ENCODE measurements at regions not wholly inside any gene's neighbourhood (a gene's known extent, or its start where the extent isn't known, plus 50 kb on each side); places are given as distances from the start of the nearest gene placed in this dataset.

DNA sequence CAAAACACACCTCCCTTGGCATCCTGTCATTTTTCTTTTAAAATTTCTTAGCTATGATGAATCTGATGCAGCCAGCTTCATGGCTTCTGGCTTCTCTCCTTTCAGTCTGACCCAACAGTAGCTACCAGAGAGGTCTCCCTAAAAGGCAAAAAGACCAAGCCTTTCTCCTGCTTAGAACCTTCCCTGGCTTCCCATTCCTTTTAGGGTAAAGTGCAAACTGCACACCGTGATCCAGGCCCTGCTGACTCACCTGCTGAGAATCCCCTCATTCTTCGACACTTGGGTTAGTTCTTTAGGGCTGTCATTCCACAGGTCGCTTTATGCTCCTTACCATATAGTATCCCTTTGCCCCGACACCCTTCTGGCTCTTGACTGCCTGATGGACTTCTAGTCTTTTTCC lies 362.4 kb downstream of the MIAT start:
- H3K36me3 ChIP-seq = no peaks in the 10 kb centered on the region

DNA sequence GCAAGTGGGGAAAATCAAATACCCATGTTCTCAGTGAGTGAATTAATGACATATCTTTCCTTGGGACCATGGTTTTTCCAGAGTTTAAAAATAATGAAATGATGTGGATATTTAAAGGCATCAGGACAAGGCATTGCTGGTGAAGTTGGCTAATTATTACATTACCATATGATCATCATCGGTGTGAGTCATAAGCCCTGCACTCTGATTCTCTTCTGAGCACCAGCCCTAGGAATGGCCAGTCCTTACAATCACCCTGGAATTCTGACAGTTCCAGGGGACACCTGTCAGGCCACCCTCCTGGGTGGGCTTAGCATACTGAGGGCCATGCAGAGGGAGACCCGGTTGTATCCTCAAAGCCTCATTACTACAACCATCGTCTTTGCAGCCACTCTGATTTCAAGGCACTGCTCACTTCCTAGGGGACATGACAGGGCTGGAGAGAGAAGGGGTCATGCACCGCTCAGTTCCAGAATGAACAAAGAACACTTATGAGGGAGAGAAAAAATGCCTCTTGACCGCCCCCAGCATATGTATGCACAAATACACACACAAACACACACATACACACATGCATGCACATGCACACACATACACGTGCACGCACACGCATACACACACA lies 365.0 kb downstream of the MIAT start:
- TF ChIP-seq, protein P1, sequence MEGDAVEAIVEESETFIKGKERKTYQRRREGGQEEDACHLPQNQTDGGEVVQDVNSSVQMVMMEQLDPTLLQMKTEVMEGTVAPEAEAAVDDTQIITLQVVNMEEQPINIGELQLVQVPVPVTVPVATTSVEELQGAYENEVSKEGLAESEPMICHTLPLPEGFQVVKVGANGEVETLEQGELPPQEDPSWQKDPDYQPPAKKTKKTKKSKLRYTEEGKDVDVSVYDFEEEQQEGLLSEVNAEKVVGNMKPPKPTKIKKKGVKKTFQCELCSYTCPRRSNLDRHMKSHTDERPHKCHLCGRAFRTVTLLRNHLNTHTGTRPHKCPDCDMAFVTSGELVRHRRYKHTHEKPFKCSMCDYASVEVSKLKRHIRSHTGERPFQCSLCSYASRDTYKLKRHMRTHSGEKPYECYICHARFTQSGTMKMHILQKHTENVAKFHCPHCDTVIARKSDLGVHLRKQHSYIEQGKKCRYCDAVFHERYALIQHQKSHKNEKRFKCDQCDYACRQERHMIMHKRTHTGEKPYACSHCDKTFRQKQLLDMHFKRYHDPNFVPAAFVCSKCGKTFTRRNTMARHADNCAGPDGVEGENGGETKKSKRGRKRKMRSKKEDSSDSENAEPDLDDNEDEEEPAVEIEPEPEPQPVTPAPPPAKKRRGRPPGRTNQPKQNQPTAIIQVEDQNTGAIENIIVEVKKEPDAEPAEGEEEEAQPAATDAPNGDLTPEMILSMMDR (IDR thresholded peaks at IDR 0.05) = no peak
- Histone ChIP-seq H3K4me1 (ENCODE audit: control insufficient read depth in 1 of 2, insufficient read depth in 1 of 2, low read depth in 1 of 2, low read length in 1 of 2) (no peaks in the 10 kb centered on the region), H3K36me3 (no peaks in the 10 kb centered on the region), H3K9me3 (no peaks in the 10 kb centered on the region), H3K4me3 (ENCODE audit: low read depth in 1 of 2, low read length in 1 of 2) (no peak overlapping the region), H3K27ac (no peak overlapping the region), H3K27me3 (peaks cover 38% of the 10 kb centered on the region)

More for the DNA sequence above, 362.4 kb downstream of the MIAT start:
- H3K9me3 ChIP-seq = no peaks in the 10 kb centered on the region
- TF ChIP-seq, protein P1 (IDR thresholded peaks at IDR 0.05) = no peak
- no peaks in the 10 kb centered on the region for H3K4me1 ChIP-seq (ENCODE audit: control insufficient read depth in 1 of 2, insufficient read depth in 1 of 2, low read depth in 1 of 2, low read length in 1 of 2)
- no peak overlapping the region for H3K4me3 ChIP-seq (ENCODE audit: low read depth in 1 of 2, low read length in 1 of 2)
- no peak overlapping the region for H3K27ac ChIP-seq
- peaks cover 36% of the 10 kb centered on the region for H3K27me3 ChIP-seq

DNA sequence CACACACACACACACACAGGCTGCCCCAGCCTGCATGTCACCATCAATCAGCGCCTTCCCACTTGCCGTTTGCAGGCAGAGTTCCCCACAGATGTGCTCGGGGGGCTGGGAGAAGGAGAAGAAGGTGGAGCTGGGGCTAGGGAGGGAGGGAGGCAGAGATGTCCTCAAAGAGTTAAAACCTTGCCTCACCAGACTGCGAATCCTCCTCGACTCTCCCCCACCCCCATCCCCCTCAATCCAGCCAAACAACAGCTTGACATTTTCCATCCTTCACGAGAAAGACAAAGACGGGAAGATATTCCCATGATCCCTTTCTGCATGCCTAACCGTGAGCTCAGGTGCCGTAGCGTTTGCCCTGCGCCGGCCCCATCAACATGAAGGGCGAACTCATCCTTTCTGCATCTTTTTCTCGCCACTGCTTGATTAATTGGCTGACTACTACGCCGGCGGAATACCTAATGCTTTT lies 365.5 kb downstream of the MIAT start:
- no peaks in the 10 kb centered on the region for H3K4me1 ChIP-seq (ENCODE audit: control insufficient read depth in 1 of 2, insufficient read depth in 1 of 2, low read depth in 1 of 2, low read length in 1 of 2)
- no peaks in the 10 kb centered on the region for H3K36me3 ChIP-seq
- H3K9me3 ChIP-seq = no peaks in the 10 kb centered on the region
- H3K4me3 ChIP-seq (ENCODE audit: low read depth in 1 of 2, low read length in 1 of 2) = no peak overlapping the region
- H3K27me3 ChIP-seq = peaks cover 38% of the 10 kb centered on the region
- H3K27ac ChIP-seq = no peak overlapping the region
- TF ChIP-seq, protein P1 (IDR thresholded peaks at IDR 0.05) = no peak

DNA sequence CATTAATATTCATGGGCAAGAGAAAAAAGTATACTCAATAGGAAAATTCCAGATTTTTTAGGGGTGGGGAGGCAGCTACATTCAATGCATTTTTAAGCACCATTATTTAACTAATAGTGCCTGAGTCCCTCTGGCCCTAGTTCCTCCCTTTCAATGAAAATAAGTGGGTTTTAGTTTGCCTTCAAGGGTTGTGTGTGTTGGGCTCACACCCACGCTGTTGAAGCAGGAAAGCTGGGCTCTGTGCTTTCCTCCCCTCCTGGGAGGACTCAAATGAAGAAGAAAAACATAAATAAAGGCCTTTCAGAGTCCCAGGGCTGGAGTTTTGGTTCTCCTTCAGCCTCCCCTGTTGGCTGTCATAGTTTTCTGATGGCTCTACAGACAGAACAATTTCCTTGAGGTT lies 366.2 kb downstream of the MIAT start:
- Histone ChIP-seq H3K36me3 (no peaks in the 10 kb centered on the region), H3K4me3 (ENCODE audit: low read depth in 1 of 2, low read length in 1 of 2) (no peak overlapping the region)
- TF ChIP-seq, protein P1 (IDR thresholded peaks at IDR 0.05) = no peak

DNA sequence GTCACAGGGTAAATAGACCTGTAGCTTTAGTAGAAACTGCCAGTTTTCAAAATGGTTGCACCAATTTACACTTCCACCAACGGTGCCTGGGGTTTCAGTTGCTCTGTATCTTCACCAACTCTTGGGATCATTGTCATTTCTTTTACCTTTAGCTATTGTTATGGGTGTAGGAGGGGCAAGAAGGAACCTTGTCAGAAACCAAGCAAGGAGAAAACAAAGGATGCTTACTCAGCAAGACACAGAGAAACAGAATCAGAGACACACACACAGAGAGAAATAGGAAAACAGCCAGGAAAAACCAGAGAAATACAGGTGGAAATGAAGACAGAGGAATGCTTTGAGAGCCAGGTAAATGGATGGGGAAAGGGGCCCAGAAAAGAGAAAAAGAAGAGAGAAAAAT lies 367.6 kb downstream of the MIAT start:
- Histone ChIP-seq H3K36me3 (no peaks in the 10 kb centered on the region), H3K9me3 (no peaks in the 10 kb centered on the region), H3K27ac (no peak overlapping the region), H3K4me1 (ENCODE audit: control insufficient read depth in 1 of 2, insufficient read depth in 1 of 2, low read depth in 1 of 2, low read length in 1 of 2) (no peaks in the 10 kb centered on the region), H3K4me3 (ENCODE audit: low read depth in 1 of 2, low read length in 1 of 2) (no peak overlapping the region), H3K27me3 (peaks cover 38% of the 10 kb centered on the region)
- TF ChIP-seq, protein P1 (IDR thresholded peaks at IDR 0.05) = no peak

More for the DNA sequence above, 366.2 kb downstream of the MIAT start:
- Histone ChIP-seq H3K4me1 (ENCODE audit: control insufficient read depth in 1 of 2, insufficient read depth in 1 of 2, low read depth in 1 of 2, low read length in 1 of 2) (no peaks in the 10 kb centered on the region), H3K9me3 (no peaks in the 10 kb centered on the region), H3K27me3 (peaks cover 38% of the 10 kb centered on the region), H3K27ac (no peak overlapping the region)
